Loucy (cell line): ENCODE measurements at regions not wholly inside any gene's neighbourhood (a gene's known extent, or its start where the extent isn't known, plus 50 kb on each side); places are given as distances from the start of the nearest gene placed in this dataset.

ENCODE experiments used
- H2AFZ ChIP-seq: fragments of 200-600 bp; sonication (generic); 2 replicates; pipeline ENCODE4 v1.6.0; 2016; ENCODE audit warnings: antibody characterized with exemption, mild to moderate bottlenecking, low read length, moderate library complexity
- H3F3A ChIP-seq: fragments of 200-600 bp; 2 replicates; pipeline ENCODE4 v1.6.0; 2016; ENCODE audit warnings: antibody characterized with exemption, low read depth, mild to moderate bottlenecking
- H3K27me3 ChIP-seq: fragments of 200-600 bp; sonication (generic); 2 replicates; pipeline ENCODE4 v1.6.1; 2014; ENCODE audit warnings: low read length, mild to moderate bottlenecking; ENCODE audit not compliant: insufficient read depth, poor library complexity, severe bottlenecking
- H3K36me3 ChIP-seq: fragments of 200-600 bp; sonication (generic); 2 replicates; pipeline ENCODE4 v1.6.1; 2016; ENCODE audit warnings: low read length; ENCODE audit not compliant: insufficient read depth
- H3K4me1 ChIP-seq: fragments of 200-600 bp; sonication (generic); 2 replicates; pipeline ENCODE4 v1.5.1; 2014; ENCODE audit warnings: low read length, mild to moderate bottlenecking; ENCODE audit not compliant: insufficient read depth, poor library complexity, severe bottlenecking
- H3K4me2 ChIP-seq: fragments of 200-600 bp; sonication (generic); 2 replicates; pipeline ENCODE4 v1.6.0; 2014; ENCODE audit warnings: antibody characterized with exemption, low read length, low read depth, mild to moderate bottlenecking; ENCODE audit not compliant: poor library complexity, severe bottlenecking
- H3K4me3 ChIP-seq: fragments of 200-600 bp; sonication (generic); 2 replicates; pipeline ENCODE4 v1.5.1; 2014; ENCODE audit warnings: low read length, mild to moderate bottlenecking, mixed read lengths; ENCODE audit not compliant: poor library complexity, severe bottlenecking
- H3K79me2 ChIP-seq: fragments of 200-600 bp; sonication (generic); 2 replicates; pipeline ENCODE4 v1.6.1; 2014; ENCODE audit warnings: low read length; ENCODE audit not compliant: insufficient read depth
- H3K9ac ChIP-seq: fragments of 200-600 bp; sonication (generic); 2 replicates; pipeline ENCODE4 v1.6.0; 2014; ENCODE audit warnings: mild to moderate bottlenecking, low read depth, low read length, moderate library complexity; ENCODE audit not compliant: poor library complexity, severe bottlenecking
- H3K9me2 ChIP-seq: fragments of 200-600 bp; sonication (generic); replicated peaks from 2 replicates; pipeline ENCODE4 v1.6.1; 2016; ENCODE audit warnings: low read depth, low read length, mixed read lengths
- H3K9me3 ChIP-seq: fragments of 200-600 bp; sonication (generic); 2 replicates; pipeline ENCODE4 v1.6.1; 2014; ENCODE audit warnings: mild to moderate bottlenecking, antibody characterized with exemption, low read length, low read depth; ENCODE audit not compliant: insufficient read depth
- H4K20me1 ChIP-seq: fragments of 200-600 bp; sonication (generic); 2 replicates; pipeline ENCODE4 v1.6.0; 2014; ENCODE audit warnings: antibody characterized with exemption, low read length, mild to moderate bottlenecking; ENCODE audit not compliant: insufficient read depth, poor library complexity, severe bottlenecking
- CTCF ChIP-seq: fragments of 200-600 bp; sonication (generic); conservative IDR thresholded peaks from 2 replicates; pipeline ENCODE4 v1.5.1; 2014; ENCODE audit warnings: mild to moderate bottlenecking, antibody characterized with exemption, low read length
- EZH2phosphoT487 ChIP-seq: fragments of 200-600 bp; IDR thresholded peaks from 2 replicates; pipeline ENCODE4 v1.6.1; 2018; ENCODE audit warnings: antibody characterized with exemption, mild to moderate bottlenecking, moderate library complexity, borderline replicate concordance

GRCh38 chr1:187971851-187972250 lies 1143.1 kb downstream of the PLA2G4A start:
- Histone ChIP-seq H3K4me2 (no peak overlapping the region), H3K27me3 (no peaks in the 10 kb centered on the region), H3K4me3 (no peak overlapping the region), H3K79me2 (no peaks in the 10 kb centered on the region), H3K4me1 (no peaks in the 10 kb centered on the region), H2AFZ (no peak overlapping the region), H3K9me2 (no peaks in the 10 kb centered on the region), H4K20me1 (no peaks in the 10 kb centered on the region), H3K9me3 (no peaks in the 10 kb centered on the region), H3F3A (no peaks in the 10 kb centered on the region), H3K9ac (no peak overlapping the region), H3K36me3 (no peaks in the 10 kb centered on the region)
- TF ChIP-seq EZH2phosphoT487, result no peak
- no peak for TF ChIP-seq CTCF

- H3K9me2 ChIP-seq, result no peaks in the 10 kb centered on the region
- no peaks in the 10 kb centered on the region for H3K4me1 ChIP-seq
- TF ChIP-seq EZH2phosphoT487 (no peak), CTCF (no peak)
Observed at GRCh38 chr1:187977298-187977697, 1148.5 kb downstream of the PLA2G4A start.

GRCh38 chr1:187985145-187985896 lies 1156.6 kb downstream of the PLA2G4A start:
- no peaks in the 10 kb centered on the region for H3K4me1 ChIP-seq
- H3K27me3 ChIP-seq, result no peaks in the 10 kb centered on the region
- no peaks in the 10 kb centered on the region for H3F3A ChIP-seq
- TF ChIP-seq EZH2phosphoT487 (no peak), CTCF (no peak)
- no peaks in the 10 kb centered on the region for H3K9me2 ChIP-seq
- no peak overlapping the region for H2AFZ ChIP-seq
- H3K9me3 ChIP-seq, result no peaks in the 10 kb centered on the region
- H3K79me2 ChIP-seq, result no peaks in the 10 kb centered on the region
- no peaks in the 10 kb centered on the region for H4K20me1 ChIP-seq
- H3K36me3 ChIP-seq, result no peaks in the 10 kb centered on the region
- no peak overlapping the region for H3K9ac ChIP-seq
- H3K4me2 ChIP-seq, result no peak overlapping the region
- H3K4me3 ChIP-seq, result no peak overlapping the region

More at GRCh38 chr1:187977298-187977697, 1148.5 kb downstream of the PLA2G4A start:
- Histone ChIP-seq H3K36me3 (no peaks in the 10 kb centered on the region), H2AFZ (no peak overlapping the region), H3K79me2 (no peaks in the 10 kb centered on the region), H3K4me2 (no peak overlapping the region), H3K27me3 (no peaks in the 10 kb centered on the region), H3K9me3 (no peaks in the 10 kb centered on the region), H3K9ac (no peak overlapping the region), H3F3A (no peaks in the 10 kb centered on the region), H3K4me3 (no peak overlapping the region), H4K20me1 (no peaks in the 10 kb centered on the region)
